G401.6 (cell line): ENCODE measurements at regions not wholly inside any gene's neighbourhood (a gene's known extent, or its start where the extent isn't known, plus 50 kb on each side); places are given as distances from the start of the nearest gene placed in this dataset.

Source experiments
- FAIRE-seq: peaks from 2 replicates; lab custom pipeline; 2012; peaks lifted over from hg19 to GRCh38; lab: Jason Lieb, UNC

DNA sequence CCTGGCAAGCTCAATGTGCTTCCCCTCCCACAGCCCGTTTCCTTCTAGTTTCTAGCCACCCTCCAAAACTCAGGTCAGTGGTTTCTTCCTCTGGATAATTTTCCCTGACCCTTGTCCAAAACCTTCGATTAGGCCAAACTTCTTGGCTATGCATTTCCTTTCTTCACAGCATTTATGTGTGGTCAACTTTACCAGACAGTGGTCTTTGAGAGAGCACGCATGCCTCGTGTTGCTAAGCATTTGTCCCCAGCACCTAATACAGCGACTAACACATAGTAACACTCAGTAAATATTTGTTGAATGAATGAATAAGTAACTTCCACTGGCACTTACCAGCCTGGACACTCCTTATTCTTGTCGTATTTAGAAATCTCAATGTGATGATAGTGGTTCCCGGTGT is 610.7 kb downstream of the PLPP3 start:
- no peak for FAIRE-seq

DNA sequence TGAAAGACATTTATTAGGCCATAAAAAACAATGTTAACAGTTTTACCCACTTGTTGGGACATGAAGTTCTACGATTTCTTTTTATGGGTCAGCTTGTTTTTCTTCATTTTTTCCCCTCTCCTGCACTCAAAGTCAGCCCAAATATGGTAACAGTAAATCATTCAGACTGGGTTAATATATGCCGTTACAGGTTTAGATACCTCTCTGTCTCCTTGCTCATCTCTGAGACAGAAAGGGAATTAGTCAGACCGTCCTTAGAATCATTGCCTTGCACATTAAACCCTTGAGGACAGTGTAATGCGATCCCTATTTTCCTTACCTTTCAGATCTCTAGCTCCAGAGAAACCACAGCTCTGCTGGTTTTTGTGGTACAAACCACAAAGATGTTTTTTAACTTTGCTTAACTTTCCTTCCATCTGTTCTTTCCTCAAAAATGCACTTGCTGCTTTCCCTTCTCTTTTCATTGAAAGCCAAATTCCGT is 613.3 kb downstream of the PLPP3 start:
- FAIRE-seq = no peak

DNA sequence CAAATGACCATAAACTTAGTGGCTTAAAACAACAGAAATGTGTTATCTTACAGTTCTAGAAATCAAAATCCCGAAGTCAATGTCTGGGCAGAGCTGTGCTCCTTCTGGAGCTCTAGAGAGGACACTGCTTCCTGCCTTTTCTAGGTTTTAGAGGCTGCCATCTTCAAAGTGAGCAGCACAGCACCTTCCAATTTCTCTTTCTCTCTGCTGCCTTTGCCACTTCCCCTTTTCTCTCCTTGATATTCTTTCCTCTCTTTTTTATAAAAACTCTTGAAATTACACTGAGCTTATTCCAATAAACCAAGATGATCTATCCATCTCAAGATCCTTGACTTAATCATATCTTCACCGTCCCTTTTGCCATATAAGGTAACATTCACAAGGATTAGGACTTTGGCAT is 616.9 kb downstream of the PLPP3 start:
- no peak for FAIRE-seq

DNA sequence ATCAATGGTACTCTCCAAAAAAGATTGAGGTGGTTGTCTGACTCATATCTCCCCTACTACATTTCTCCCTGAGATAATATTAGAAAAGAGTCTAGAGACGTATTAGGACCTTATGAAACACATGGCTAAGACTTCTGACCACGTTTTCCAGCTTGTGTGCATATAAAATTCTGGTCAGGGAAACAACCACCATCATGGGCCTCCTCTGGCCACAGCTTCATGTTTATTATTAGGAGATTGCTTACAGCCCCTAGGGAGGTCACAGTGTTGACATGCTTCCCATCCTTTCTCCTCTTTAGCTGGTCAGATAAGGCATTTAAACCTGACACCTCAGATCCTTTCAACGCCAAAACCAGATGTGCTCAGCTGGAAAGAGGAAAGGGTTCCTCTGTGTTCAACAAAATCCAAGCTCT is 620.2 kb downstream of the PLPP3 start:
- no peak for FAIRE-seq

DNA sequence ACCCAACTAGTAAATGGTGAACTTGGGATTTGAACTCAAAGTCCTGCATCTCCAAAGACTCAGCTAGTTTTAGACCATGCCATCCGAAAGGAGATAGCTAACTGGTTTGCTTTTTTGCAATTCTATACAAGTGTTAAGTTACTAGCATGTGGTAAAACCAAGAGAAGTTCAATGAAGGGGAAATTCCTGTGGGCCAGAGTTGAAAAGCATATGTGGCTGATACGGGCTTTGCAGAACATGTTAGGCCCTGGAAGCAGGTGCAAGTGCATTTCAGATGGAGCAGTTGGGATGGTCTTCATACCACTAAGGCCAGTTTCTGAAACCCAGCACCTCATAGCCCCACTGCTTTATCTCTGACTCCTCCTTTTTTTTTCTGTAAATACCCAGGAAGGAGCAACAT is 620.9 kb downstream of the PLPP3 start:
- no peak for FAIRE-seq

DNA sequence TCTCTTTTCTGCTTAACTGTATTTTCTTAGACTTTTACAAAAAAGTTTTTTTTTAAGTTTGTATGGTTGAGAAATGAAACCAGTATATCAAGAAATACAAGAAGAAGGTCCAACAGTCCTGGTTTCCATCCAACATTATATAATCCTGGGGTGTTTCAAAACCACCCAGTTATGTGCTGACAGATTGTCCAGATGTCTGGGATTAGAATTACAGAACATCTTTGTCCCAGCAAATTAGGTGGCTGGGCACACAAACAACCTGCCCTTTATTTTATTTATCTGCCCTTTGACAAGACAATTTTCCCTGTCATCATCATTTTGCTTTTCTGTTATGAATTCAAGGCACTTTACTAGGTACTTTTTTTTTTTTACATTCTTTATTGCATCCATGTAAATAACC is 622.1 kb downstream of the PLPP3 start:
- FAIRE-seq = no peak

DNA sequence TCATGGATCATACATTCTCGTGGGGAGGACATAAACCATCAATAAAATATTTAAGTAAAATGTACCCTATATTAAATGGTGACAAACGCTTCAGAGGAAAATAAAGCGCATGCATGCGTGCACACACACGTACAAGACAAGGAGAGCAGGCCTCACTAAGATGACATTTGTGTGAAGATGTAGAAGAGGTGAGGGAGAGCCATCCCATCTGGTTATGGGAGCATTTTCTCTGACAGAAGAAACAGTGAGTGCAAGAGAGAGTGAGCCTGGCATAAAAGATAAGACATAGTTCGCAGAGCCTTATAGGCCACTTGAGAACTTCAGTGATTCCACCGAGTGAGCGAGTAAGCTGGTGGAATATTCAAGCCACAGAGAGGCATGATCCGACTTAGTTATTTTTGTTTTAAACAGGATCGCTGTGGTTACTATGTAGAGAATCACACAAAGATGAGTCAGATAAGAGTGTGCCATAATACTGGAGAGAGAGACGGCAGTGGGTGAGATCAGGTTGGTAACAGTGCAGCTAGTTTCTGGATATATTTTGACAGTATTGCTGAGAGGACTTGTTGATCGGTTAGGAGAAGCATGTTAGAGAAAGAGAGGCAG is 624.2 kb downstream of the PLPP3 start:
- FAIRE-seq = no peak

DNA sequence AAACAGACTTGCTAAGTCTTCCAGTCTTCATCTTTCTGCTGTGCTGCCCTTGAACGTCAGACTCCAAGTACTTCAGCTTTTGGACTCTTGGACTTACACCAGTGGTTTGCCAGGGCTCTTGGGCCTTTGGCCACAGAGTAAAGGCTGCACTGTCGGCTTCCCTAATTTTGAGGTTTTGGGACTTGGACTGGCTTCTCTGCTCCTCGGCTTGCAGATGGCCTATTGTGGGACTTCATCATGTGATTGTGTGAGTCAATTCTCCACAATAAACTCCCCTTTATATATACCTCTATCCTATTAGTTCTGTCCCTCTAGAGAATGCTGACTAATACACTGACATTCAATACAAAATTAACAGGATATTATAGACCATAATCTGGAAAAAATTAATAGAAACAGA is 628.1 kb downstream of the PLPP3 start:
- FAIRE-seq = no peak

DNA sequence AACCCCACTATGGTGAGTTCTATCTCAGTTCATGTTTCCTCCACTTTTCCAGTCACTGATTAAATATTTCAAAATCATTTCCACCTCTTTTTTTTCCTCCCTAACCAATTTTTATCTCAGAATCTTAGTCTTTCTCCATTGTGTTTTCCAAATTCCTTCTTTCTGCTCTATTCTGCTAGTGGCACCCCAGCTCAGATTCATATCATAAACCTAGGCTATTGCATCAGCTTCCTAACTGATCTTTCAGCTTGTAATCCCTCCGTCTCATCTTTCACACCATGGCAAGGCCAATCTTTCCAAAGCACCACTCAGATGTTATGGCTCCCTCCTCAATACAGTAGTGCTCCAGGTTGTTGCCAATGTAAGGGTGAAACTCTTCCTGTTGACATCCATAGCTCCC is 631.9 kb downstream of the PLPP3 start:
- no peak for FAIRE-seq

DNA sequence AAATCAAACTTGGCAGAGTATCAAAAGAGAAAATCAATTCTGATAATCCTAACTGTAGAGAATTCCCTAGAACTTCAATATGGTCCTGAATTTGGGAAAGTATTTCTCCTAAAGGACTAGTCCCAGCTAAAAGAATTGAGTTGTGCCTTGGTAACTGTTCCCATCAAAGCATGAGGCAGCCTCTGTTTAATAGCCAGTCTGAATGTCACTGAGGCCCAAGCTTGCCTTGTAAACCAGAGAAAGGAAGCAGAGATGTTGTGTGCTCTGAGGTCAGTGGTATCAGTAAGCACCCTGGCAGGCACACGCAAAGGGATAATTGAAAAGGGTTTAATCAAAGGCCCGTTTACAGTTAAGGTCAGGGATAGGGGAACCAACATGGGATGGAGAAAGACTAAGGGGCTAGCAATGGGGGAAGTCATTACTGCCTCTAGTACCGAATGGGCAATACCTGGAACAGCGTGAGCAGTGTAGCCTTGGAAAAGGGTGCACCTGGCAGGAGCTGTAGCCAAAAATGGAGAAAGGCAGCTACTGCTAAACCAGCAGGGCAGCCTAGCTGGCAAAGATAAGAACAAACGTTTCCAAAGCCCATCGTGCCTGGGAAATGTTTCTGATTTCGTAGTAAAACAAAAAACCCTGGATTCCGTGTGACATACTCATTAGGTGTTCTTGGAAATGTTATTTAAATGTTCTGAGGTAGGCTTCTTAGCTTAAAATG is 635.5 kb downstream of the PLPP3 start:
- no peak for FAIRE-seq

DNA sequence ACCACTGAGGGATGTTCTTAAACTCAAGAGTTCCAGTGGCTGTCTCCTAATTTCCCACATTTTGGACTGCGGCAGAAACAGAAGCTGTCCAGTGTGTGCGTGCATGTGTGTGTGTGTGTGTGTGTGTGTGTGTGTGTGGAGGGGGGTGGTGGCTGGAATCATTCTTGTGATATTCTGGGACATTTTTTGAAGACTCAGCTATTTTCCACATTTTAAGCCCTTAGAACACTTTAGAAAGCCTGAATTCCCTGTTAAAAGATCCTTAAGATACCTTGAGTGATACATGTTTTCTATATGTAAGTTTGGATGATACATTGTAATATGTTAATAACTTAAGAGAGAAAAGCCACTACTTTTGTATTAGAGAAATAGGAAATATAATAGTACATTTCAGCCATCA is 636.4 kb downstream of the PLPP3 start:
- FAIRE-seq = no peak

DNA sequence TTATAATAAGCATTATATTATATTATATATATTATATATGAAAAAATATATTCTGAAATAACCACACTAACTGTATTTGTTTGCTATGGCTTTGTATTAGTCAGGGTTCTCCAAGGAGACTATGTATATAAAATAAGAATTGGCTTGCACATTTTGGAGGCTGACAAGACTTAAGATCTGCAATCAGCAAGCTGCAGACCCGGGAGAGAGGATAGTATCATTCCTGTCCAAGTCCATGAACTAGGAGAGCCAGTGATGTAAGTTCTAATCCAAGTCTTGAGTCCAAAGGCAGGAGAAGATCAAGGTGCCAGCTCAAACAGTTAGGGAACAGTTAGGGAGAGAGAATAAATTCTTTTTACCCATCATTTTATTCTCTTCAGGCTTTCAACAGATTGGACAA is 639.5 kb downstream of the PLPP3 start:
- no peak for FAIRE-seq

DNA sequence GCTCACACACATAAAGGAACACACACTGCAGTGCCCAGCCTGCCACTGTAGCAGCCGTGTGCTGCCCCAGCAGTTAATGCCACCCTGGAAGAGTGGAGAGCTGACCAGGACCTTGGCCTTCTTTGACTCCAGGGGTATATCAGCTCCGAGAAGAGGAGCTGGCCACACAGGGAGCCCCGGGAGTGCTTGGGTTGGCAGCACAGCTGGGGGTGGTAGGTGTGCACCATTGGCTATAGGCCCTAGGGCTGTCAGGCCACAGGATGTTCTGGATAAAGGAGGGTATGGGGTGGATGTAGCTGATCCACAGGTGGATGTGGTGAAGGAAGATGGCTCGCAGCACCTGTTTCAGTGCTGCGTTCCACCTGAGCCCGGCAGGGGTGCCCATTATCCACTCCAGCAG is 640.5 kb downstream of the PLPP3 start:
- FAIRE-seq = no peak

DNA sequence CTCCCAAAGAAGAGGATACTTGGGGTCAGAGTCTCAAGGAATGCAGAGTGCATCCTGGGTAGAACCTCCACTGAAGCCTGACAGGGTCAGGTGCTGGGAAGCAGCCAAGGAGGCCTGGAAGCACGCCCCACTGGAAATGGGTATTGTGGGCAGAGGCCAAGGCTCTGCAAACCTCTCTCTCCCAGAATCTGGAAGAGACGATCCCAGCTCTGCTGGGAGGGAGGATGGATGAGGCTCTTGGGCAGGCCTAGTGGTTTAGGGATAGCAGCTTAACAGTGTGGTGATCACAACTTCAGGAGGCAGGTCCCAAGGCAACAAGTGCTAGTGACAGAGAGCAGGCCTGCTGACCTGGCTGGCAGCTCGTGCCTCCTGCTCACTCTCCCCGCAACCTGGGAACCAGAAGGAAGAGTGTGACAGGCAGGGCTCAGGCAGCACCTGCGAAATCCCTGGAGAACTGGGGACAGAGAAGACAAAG is 641.0 kb downstream of the PLPP3 start:
- FAIRE-seq = no peak

DNA sequence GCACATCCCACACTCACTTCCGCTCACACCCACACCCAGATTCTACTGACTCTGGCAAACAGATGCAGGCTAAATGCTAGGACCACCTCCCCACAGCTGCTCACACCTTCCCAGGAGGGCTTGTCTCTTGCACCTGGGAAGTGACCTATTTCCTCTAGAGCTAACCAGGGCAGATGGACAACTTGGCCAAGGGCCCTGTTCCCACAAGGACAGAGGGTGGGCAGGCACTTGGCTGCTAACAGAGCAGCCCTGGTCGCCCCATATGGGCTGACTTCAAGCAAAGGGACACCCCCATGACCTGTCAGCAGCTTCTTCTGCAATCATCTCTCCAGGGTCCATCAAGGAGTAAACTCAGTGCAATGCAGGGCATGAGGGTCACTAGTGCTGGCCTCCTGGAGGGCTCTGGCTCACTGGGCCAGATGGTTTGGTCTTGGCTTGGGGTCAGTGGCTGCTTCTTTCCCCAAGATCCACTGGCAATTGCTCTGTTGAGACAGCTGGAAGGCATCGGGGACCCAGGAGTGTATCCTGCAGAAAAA is 641.5 kb downstream of the PLPP3 start:
- no peak for FAIRE-seq

DNA sequence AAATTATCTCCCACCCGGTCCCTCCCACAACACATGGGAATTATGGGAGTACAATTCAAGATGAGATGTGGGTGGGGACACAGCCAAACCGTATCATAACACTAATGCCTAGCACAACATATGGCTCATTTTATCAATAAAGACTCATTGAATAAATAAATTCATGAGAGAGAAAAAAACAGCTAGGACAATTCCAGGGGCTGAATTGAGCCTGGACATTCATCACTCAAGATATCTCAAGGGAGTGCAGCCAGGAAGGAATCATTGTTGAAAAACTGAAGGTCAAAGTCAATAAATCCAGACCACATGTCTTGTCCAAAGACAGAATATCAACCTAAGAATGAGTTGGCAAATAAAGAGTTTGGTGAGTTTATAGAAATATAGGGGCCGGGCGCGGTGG is 644.1 kb downstream of the PLPP3 start:
- FAIRE-seq = no peak

DNA sequence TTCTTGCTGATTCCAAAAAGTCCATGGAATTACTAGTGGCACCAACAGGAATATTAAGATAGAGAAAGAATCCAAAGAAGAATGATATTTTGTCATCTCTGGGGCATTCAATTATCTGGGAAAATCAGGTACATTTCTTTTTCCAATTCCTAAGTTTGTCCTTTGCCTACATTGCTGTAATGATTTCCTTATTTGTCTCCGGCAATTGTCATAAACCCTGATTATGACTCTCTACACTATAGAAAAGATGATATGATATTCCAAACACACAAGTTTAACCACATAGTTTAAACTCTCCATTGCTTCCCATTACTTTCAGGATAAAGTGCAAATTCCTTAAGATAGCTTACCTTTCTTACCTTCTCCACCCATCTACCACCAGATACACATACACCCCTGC is 647.0 kb downstream of the PLPP3 start:
- FAIRE-seq = no peak

DNA sequence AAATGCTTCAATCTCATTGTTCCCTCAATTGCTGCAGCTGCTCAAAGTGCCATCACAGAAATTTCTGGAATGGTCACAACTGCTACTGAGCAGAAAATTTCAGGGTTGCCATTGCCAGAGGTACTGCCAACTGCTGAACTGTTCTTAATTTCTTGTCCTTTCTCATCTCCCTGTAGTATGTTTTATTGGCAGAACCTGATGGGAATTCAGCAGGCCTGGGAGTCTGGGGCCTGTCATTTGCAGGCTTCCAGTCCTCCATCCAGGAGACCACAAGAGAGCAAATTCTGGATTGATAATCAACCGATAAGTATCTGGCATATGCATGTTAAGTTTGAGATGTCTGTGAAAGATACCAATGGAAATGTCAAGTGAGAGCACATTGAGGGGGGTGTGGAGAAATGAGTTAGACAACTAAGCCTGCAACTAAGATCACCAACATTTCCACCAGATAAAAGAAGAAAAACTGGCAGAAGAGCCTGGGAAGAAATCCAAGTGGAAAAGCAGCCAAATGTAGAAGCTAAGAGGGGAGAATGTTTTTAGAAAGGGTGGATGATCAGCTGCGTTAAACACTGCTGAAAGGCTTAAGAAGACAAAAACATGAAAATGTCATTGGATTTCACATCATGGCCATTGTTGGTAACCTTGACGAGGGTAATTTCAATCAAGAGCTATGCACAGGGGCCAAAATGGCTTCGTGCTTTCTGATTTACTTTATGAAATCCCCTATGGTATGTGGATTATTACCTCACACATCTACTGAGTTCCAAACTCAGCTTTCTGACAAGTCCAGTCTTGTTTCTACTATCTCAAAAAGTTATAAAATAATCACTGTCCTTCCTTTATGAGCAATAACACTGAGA is 648.1 kb downstream of the PLPP3 start:
- no peak for FAIRE-seq

DNA sequence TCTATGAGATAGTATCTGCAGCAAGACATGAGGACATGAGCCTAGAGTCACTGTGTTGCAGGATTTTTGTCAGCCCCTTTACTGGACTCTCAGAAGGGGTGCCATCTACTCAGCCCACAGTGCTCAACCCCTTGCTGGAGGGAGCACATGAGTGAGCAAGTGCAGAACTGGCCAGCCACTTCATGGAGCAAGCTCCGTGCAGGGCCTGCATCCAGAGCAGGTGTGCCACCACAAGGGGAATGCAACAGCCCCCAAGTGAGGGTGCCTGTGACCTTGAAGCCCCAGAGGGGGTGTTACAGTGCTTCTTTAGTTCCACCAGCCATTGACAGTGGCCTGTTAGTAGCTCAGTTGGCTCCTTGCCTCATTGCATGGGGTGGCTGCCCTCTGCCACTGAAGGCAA is 649.7 kb downstream of the PLPP3 start:
- no peak for FAIRE-seq

DNA sequence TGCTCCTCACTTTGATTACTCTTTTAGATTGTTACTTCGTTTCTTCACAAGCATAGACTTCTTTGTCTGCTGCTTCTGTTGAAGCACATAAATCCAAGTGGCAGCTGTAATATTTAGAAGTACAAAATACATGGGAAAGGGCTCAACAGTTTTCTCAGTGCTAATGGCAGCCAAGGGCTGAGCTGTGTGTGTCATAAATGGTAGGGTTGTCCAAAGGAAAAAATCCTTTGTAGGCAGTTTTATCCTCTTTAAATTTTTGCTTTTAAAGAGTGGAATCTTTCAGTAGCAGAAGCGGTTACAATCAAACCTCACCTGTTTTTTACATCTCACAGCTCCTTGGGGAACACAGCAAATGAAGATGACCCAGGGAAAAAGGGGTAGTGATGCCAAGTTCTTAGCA is 650.8 kb downstream of the PLPP3 start:
- no peak for FAIRE-seq

DNA sequence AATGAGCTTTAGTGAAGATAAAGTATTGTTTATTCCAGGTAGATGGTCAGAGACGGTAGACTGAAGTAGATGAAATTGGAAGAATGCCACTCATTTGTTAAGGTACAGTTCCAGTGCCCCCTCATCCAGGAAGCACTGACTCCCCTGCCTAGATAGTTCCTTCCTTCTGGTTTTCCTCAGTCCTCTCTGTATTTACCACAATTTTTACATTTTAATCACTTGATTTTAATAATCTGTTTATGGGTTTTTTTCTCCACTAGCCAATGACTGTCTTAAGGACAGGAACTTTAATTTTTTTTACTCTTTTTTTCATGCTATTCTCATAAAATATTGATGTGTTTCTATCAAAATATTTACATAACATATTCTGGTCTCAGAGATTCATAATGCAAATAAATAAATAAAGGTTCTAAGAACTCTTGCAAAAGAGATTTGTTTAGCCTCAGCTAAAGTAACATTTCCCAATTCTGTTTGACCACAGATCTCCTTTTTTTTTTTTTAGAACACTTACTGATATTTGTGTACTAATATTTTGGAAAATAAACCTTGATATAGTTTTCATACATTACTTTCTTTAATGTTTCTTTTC is 651.6 kb downstream of the PLPP3 start:
- no peak for FAIRE-seq

DNA sequence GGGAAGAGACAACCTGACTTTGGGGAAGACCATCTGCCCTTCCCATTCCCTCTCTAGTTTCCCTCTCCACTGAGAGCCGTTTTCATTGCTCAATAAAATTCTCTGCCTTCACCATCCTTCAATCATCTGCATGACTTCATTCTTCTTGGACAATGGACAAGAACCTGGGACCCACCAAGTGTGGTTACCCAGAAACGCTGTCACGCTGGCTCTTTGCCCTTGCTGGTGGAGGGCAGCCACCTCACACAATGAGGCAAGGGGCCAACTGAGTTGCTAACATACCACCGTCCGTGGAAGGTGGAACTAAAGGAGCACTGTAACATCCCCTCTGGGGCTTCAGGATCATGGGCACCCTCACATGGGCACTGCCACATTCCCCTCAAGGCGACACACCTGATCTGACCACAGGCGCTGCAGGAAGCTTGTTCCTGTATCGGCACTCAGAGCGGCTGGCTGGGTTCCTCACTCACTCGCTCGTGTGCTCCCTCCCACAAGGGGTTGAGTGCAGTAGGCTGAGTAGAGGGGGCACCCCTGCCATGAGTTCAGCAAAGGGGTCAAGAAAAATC is 652.4 kb downstream of the PLPP3 start:
- no peak for FAIRE-seq
